ENCODE measurements at regions not wholly inside any gene's neighbourhood (a gene's known extent, or its start where the extent isn't known, plus 50 kb on each side); places are given as distances from the start of the nearest gene placed in this dataset.

- intact Hi-C loops (cut with micrococcal nuclease; ENCODE audit: unreplicated experiment): no loop called here
- H3K36me3 Mint-ChIP-seq (ENCODE audit: insufficient read depth, unreplicated experiment): no peaks in the 10 kb centered on the region
- H3K4me1 Mint-ChIP-seq (ENCODE audit: low read depth, unreplicated experiment): no peaks in the 10 kb centered on the region
- no peak overlapping the region for H3K4me3 Mint-ChIP-seq (ENCODE audit: low read depth, unreplicated experiment)
- BruUV-seq (replicated peaks): no TSS peak
- no peak overlapping the region for H3K27ac Mint-ChIP-seq (ENCODE audit: unreplicated experiment)
- H3K9me3 Mint-ChIP-seq (ENCODE audit: low read depth, unreplicated experiment): no peaks in the 10 kb centered on the region
- CTCF ChIA-PET: no interaction called here
- no peak for DNase-seq
- peaks cover 10% of the 10 kb centered on the region for H3K27me3 Mint-ChIP-seq (ENCODE audit: unreplicated experiment)
- TF ChIP-seq CTCF (IDR thresholded peaks at IDR 0.05; ENCODE audit: unreplicated experiment): no peak
Measured at GRCh38 chr21:26280148-26280547, 109.6 kb upstream of the APP start.

- TF ChIP-seq CTCF (IDR thresholded peaks at IDR 0.05; ENCODE audit: unreplicated experiment): no peak
- Mint-ChIP-seq H3K27me3 (ENCODE audit: unreplicated experiment) (peaks cover 12% of the 10 kb centered on the region), H3K36me3 (ENCODE audit: insufficient read depth, unreplicated experiment) (no peaks in the 10 kb centered on the region), H3K4me1 (ENCODE audit: low read depth, unreplicated experiment) (no peaks in the 10 kb centered on the region), H3K27ac (ENCODE audit: unreplicated experiment) (no peak overlapping the region), H3K9me3 (ENCODE audit: low read depth, unreplicated experiment) (peaks cover 14% of the 10 kb centered on the region), H3K4me3 (ENCODE audit: low read depth, unreplicated experiment) (no peak overlapping the region)
- CTCF ChIA-PET: no interaction called here
- DNase-seq: no peak
- intact Hi-C loops (cut with micrococcal nuclease; ENCODE audit: unreplicated experiment): no loop called here
- no TSS peak for BruUV-seq (replicated peaks)
Measured at GRCh38 chr21:26275801-26276200, 105.2 kb upstream of the APP start.

- no peak overlapping the region for H3K4me3 Mint-ChIP-seq (ENCODE audit: low read depth, unreplicated experiment)
- no peaks in the 10 kb centered on the region for H3K36me3 Mint-ChIP-seq (ENCODE audit: insufficient read depth, unreplicated experiment)
- BruUV-seq (replicated peaks): no TSS peak
- CTCF ChIA-PET: no interaction called here
- peaks cover 14% of the 10 kb centered on the region for H3K9me3 Mint-ChIP-seq (ENCODE audit: low read depth, unreplicated experiment)
- intact Hi-C loops (cut with micrococcal nuclease; ENCODE audit: unreplicated experiment): no loop called here
- H3K27me3 Mint-ChIP-seq (ENCODE audit: unreplicated experiment): peaks cover 16% of the 10 kb centered on the region
- H3K4me1 Mint-ChIP-seq (ENCODE audit: low read depth, unreplicated experiment): no peaks in the 10 kb centered on the region
- no peak overlapping the region for H3K27ac Mint-ChIP-seq (ENCODE audit: unreplicated experiment)
- no peak for DNase-seq
- no peak for TF ChIP-seq CTCF (IDR thresholded peaks at IDR 0.05; ENCODE audit: unreplicated experiment)
Measured at GRCh38 chr21:26273686-26274313, 103.2 kb upstream of the APP start.

- BruUV-seq (replicated peaks): no TSS peak
- TF ChIP-seq CTCF (IDR thresholded peaks at IDR 0.05; ENCODE audit: unreplicated experiment): no peak
- DNase-seq: no peak
- intact Hi-C loops (cut with micrococcal nuclease; ENCODE audit: unreplicated experiment): no loop called here
- no peak overlapping the region for H3K4me3 Mint-ChIP-seq (ENCODE audit: low read depth, unreplicated experiment)
- H3K27ac Mint-ChIP-seq (ENCODE audit: unreplicated experiment): no peak overlapping the region
- CTCF ChIA-PET: no interaction called here
- no peaks in the 10 kb centered on the region for H3K36me3 Mint-ChIP-seq (ENCODE audit: insufficient read depth, unreplicated experiment)
- no peaks in the 10 kb centered on the region for H3K4me1 Mint-ChIP-seq (ENCODE audit: low read depth, unreplicated experiment)
- H3K27me3 Mint-ChIP-seq (ENCODE audit: unreplicated experiment): peaks cover 16% of the 10 kb centered on the region
- peaks cover 4% of the 10 kb centered on the region for H3K9me3 Mint-ChIP-seq (ENCODE audit: low read depth, unreplicated experiment)
Measured at GRCh38 chr21:26267389-26267788, 96.8 kb upstream of the APP start.

Data from Calu3 (cell line).